ENCODE measurements at regions not wholly inside any gene's neighbourhood (a gene's known extent, or its start where the extent isn't known, plus 50 kb on each side); places are given as distances from the start of the nearest gene placed in this dataset.

DNA sequence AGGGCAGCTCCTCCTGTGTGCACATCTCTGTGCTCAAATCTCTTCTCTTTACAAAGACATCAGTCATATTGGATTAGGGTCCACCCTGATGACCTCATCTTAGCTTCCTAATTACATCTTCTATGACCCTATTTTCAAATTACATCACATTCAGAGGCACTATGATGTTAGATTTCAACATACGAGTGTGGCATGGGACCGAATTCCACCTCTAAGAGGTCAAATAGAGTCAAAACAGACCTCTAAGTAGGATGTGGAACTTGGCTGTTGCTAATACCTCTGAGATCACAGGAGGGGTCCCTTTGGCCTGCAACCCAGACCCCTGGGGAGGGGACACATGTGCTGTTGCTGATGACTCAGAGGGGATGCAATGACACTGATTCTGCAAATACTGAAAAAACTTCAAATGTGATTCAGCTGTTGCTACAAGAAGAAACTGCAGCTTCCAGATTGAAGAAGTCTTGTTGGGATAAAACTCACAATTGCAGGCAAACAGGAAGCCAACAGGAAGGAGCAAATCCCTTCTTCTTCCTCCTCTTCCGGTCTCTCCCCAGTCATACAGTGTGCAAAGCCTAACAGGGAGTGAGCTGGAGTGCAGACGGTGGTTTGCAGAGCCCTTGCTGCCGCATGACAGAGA lies 216.2 kb downstream of the MYLK4 start:
- no peak overlapping the region for H3K4me3 ChIP-seq (ENCODE audit: low read depth, low read length, poor library complexity, severe bottlenecking)
- no peak overlapping the region for H3K9ac ChIP-seq (ENCODE audit: low read length)
- H3K9me3 ChIP-seq (ENCODE audit: low read length) = no peaks in the 10 kb centered on the region
- H3K36me3 ChIP-seq (ENCODE audit: insufficient read depth, low read length) = no peaks in the 10 kb centered on the region
- no peaks in the 10 kb centered on the region for H3K9me2 ChIP-seq (ENCODE audit: low read depth, low read length)
- TF ChIP-seq, protein P1, sequence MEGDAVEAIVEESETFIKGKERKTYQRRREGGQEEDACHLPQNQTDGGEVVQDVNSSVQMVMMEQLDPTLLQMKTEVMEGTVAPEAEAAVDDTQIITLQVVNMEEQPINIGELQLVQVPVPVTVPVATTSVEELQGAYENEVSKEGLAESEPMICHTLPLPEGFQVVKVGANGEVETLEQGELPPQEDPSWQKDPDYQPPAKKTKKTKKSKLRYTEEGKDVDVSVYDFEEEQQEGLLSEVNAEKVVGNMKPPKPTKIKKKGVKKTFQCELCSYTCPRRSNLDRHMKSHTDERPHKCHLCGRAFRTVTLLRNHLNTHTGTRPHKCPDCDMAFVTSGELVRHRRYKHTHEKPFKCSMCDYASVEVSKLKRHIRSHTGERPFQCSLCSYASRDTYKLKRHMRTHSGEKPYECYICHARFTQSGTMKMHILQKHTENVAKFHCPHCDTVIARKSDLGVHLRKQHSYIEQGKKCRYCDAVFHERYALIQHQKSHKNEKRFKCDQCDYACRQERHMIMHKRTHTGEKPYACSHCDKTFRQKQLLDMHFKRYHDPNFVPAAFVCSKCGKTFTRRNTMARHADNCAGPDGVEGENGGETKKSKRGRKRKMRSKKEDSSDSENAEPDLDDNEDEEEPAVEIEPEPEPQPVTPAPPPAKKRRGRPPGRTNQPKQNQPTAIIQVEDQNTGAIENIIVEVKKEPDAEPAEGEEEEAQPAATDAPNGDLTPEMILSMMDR (IDR thresholded peaks at IDR 0.05; ENCODE audit: low read length) = no peak
- TF ChIP-seq EZH2 (IDR thresholded peaks at IDR 0.05; ENCODE audit: borderline replicate concordance, low read length) = no peak
- H3K27me3 ChIP-seq (ENCODE audit: insufficient read depth, low read length) = no peaks in the 10 kb centered on the region
- H2AFZ ChIP-seq (ENCODE audit: low read length) = no peak overlapping the region
- no peaks in the 10 kb centered on the region for H3F3A ChIP-seq (ENCODE audit: insufficient read depth, low read length)
- H3K4me2 ChIP-seq (ENCODE audit: low read length) = no peak overlapping the region
- no peaks in the 10 kb centered on the region for H3K79me2 ChIP-seq (ENCODE audit: insufficient read depth, low read length)
- H4K20me1 ChIP-seq (ENCODE audit: insufficient read depth, low read length) = no peaks in the 10 kb centered on the region
- no peaks in the 10 kb centered on the region for H3K4me1 ChIP-seq (ENCODE audit: insufficient read depth, low read length, severe bottlenecking)
- H3K27ac ChIP-seq (ENCODE audit: low read depth, low read length, poor library complexity, severe bottlenecking) = no peak overlapping the region

DNA sequence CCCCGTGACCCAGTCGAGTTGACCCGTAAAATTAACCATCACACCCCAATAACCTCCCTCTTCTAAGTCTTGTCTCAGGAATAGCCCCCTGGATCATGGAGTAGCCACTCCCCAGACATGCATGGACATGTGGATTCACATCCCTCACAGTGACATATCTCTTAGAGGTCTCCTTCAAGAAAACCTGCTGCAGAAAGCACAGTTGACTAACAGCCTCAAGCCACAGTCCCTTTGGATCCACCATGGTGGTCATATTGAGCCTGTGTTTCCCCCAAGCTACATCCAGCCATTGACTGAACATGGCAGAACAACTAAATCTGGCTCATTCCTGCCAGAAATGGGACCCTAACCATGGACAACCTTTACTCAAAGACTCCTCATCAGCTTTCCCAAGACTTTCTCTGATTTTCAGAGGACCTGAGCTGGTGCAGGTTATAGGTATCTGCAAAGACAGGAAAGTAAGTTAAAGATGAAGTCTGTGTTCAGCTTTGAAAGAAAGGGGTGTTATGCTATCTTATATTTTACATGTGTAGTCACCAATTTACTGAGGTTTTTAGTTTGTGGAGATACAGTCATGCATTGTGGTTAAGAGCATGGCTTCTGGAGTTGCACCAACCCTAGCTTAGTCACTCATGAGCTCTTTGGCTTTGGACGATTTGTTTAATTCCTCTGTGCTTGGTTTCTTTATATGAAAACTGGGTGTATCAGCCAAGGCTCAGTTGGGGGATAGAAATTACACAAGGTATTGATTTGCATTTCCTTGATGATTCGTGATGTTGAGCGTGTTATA lies 219.1 kb downstream of the MYLK4 start:
- Histone ChIP-seq H3K9me3 (ENCODE audit: low read length) (no peaks in the 10 kb centered on the region), H3K4me1 (ENCODE audit: insufficient read depth, low read length, severe bottlenecking) (no peaks in the 10 kb centered on the region), H3K4me2 (ENCODE audit: low read length) (no peak overlapping the region), H3K27ac (ENCODE audit: low read depth, low read length, poor library complexity, severe bottlenecking) (no peak overlapping the region), H3F3A (ENCODE audit: insufficient read depth, low read length) (no peaks in the 10 kb centered on the region), H3K27me3 (ENCODE audit: insufficient read depth, low read length) (no peaks in the 10 kb centered on the region), H3K36me3 (ENCODE audit: insufficient read depth, low read length) (no peaks in the 10 kb centered on the region), H3K9ac (ENCODE audit: low read length) (no peak overlapping the region), H3K9me2 (ENCODE audit: low read depth, low read length) (no peaks in the 10 kb centered on the region), H3K4me3 (ENCODE audit: low read depth, low read length, poor library complexity, severe bottlenecking) (no peak overlapping the region), H2AFZ (ENCODE audit: low read length) (no peak overlapping the region), H4K20me1 (ENCODE audit: insufficient read depth, low read length) (no peaks in the 10 kb centered on the region), H3K79me2 (ENCODE audit: insufficient read depth, low read length) (no peaks in the 10 kb centered on the region)
- no peak for TF ChIP-seq EZH2 (IDR thresholded peaks at IDR 0.05; ENCODE audit: borderline replicate concordance, low read length)
- TF ChIP-seq, protein P1 (IDR thresholded peaks at IDR 0.05; ENCODE audit: low read length) = no peak

DNA sequence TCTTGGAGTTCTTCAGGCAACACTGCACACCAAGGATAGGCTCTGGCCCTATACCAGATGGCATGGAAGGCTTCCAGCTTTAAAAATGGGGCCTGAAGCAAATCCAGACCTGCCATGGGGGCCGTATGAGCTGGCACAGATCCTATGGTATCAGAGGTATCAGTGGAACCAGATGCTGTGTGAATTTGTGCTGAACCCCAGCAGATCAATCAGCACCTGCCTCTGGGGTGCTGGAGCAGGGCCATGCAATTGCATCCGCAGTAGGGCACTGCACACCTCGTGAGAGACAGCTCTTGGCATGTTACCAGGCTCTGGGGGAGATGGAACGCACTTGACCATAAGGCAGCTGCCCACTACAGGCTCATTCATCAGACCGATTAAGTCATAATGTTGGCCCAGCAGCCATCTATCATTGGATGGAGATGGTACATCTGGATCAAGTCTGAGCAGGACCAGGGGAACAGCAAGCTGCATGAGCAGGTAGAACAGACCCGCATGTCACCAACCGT lies 221.5 kb downstream of the MYLK4 start:
- no peak for TF ChIP-seq EZH2 (IDR thresholded peaks at IDR 0.05; ENCODE audit: borderline replicate concordance, low read length)
- TF ChIP-seq, protein P1 (IDR thresholded peaks at IDR 0.05; ENCODE audit: low read length) = no peak
- Histone ChIP-seq H3K79me2 (ENCODE audit: insufficient read depth, low read length) (no peaks in the 10 kb centered on the region), H3K4me1 (ENCODE audit: insufficient read depth, low read length, severe bottlenecking) (no peaks in the 10 kb centered on the region), H3K9ac (ENCODE audit: low read length) (no peak overlapping the region), H3F3A (ENCODE audit: insufficient read depth, low read length) (no peaks in the 10 kb centered on the region), H3K9me3 (ENCODE audit: low read length) (no peaks in the 10 kb centered on the region), H2AFZ (ENCODE audit: low read length) (no peak overlapping the region), H3K9me2 (ENCODE audit: low read depth, low read length) (no peaks in the 10 kb centered on the region), H3K36me3 (ENCODE audit: insufficient read depth, low read length) (no peaks in the 10 kb centered on the region), H3K27ac (ENCODE audit: low read depth, low read length, poor library complexity, severe bottlenecking) (no peak overlapping the region), H4K20me1 (ENCODE audit: insufficient read depth, low read length) (no peaks in the 10 kb centered on the region), H3K4me2 (ENCODE audit: low read length) (no peak overlapping the region), H3K4me3 (ENCODE audit: low read depth, low read length, poor library complexity, severe bottlenecking) (no peak overlapping the region), H3K27me3 (ENCODE audit: insufficient read depth, low read length) (no peaks in the 10 kb centered on the region)

Data from OCI-LY1 (cell line).